Mucosa of descending colon (tissue), 3 donors: ENCODE measurements at regions not wholly inside any gene's neighbourhood (a gene's known extent, or its start where the extent isn't known, plus 50 kb on each side); places are given as distances from the start of the nearest gene placed in this dataset.

ENCODE experiments used
- ATAC-seq: fragments of 200-7000 bp; cut with Tn5 transposase; one replicate; pipeline ENCODE4 v1.9.1; 2020; ENCODE audit warnings: mild to moderate bottlenecking, moderate library complexity
- DNase-seq, 3 donors: peaks; one replicate each; pipeline ENCODE4 v3.0.0-alpha.2; 2020
- H3K36me3 ChIP-seq: fragments of 200-600 bp; one replicate; pipeline ENCODE4 v1.8.0; 2021; ENCODE audit warnings: low read depth, mild to moderate bottlenecking
- H3K4me1 ChIP-seq: fragments of 200-600 bp; one replicate; pipeline ENCODE4 v1.8.0; 2021; ENCODE audit warnings: low read depth, mild to moderate bottlenecking
- H3K4me3 ChIP-seq: fragments of 200-600 bp; one replicate; pipeline ENCODE4 v1.8.0; 2021; ENCODE audit warnings: mild to moderate bottlenecking
- H3K9me3 ChIP-seq: fragments of 200-600 bp; one replicate; pipeline ENCODE4 v1.8.0; 2021; ENCODE audit warnings: mild to moderate bottlenecking
- CTCF ChIP-seq: fragments of 200-600 bp; IDR thresholded peaks from one replicate; pipeline ENCODE4 v1.8.0; 2022; ENCODE audit warnings: antibody characterized with exemption, mild to moderate bottlenecking
- intact Hi-C, 2 donors: fragments of 100-400 bp; cut with DNase I in 1 of 2; cut with micrococcal nuclease in 1 of 2; formaldehyde crosslinking; loops; one replicate each; pipeline versions ENCODE4 v1.11.0 to v1.11.1; 2022; cut with DNase I, micrococcal nuclease
- donor health status: DM: no; HTN: no; CAD: no; lungs with moderate emphysema.
- donor health status: DM: no; HTN: no; CAD: no.
- donor health status: DM: no; HTN: yes; CAD: no.

GRCh38 chr1:232207073-232207866 is 422.7 kb downstream of the SIPA1L2 start:
- no peak for ATAC-seq
- Histone ChIP-seq H3K36me3 (no peaks in the 10 kb centered on the region), H3K4me1 (no peaks in the 10 kb centered on the region), H3K4me3 (no peak overlapping the region), H3K9me3 (no peaks in the 10 kb centered on the region)
- TF ChIP-seq CTCF = no peak
- intact Hi-C loops = no loop called here
- no peak for DNase-seq

- no peaks in the 10 kb centered on the region for H3K4me1 ChIP-seq
- TF ChIP-seq CTCF = no peak
- intact Hi-C loops = no loop called here
- H3K9me3 ChIP-seq = peaks cover 7% of the 10 kb centered on the region
- no peaks in the 10 kb centered on the region for H3K36me3 ChIP-seq
- no peak for ATAC-seq
- DNase-seq = no peak
- H3K4me3 ChIP-seq = no peak overlapping the region
Measured at GRCh38 chr1:232204269-232204668, 425.7 kb downstream of the SIPA1L2 start.

- ATAC-seq (no peak), DNase-seq (no peak)
- TF ChIP-seq CTCF = no peak
- Histone ChIP-seq H3K9me3 (peaks cover 7% of the 10 kb centered on the region), H3K36me3 (no peaks in the 10 kb centered on the region), H3K4me3 (no peak overlapping the region), H3K4me1 (no peaks in the 10 kb centered on the region)
- intact Hi-C loops = no loop called here
Measured at GRCh38 chr1:232201024-232201423, 428.9 kb downstream of the SIPA1L2 start.

- intact Hi-C loops = no loop called here
- DNase-seq (no peak), ATAC-seq (no peak)
Measured at GRCh38 chr1:232196042-232196441, 433.9 kb downstream of the SIPA1L2 start.

GRCh38 chr1:232194424-232194823 is 435.5 kb downstream of the SIPA1L2 start:
- TF ChIP-seq CTCF = no peak
- intact Hi-C loops = no loop called here
- no peak overlapping the region for H3K4me3 ChIP-seq
- H3K36me3 ChIP-seq = no peaks in the 10 kb centered on the region
- no peaks in the 10 kb centered on the region for H3K9me3 ChIP-seq
- no peaks in the 10 kb centered on the region for H3K4me1 ChIP-seq
- DNase-seq = no peak
- no peak for ATAC-seq

More at GRCh38 chr1:232196042-232196441, 433.9 kb downstream of the SIPA1L2 start:
- H3K4me3 ChIP-seq = no peak overlapping the region
- no peaks in the 10 kb centered on the region for H3K36me3 ChIP-seq
- peaks cover 2% of the 10 kb centered on the region for H3K9me3 ChIP-seq
- TF ChIP-seq CTCF = no peak
- no peaks in the 10 kb centered on the region for H3K4me1 ChIP-seq

GRCh38 chr1:232193451-232193783 is 436.5 kb downstream of the SIPA1L2 start:
- ATAC-seq (peak; percentile 65), DNase-seq (no peak)
- intact Hi-C loops = no loop called here
- no peak for TF ChIP-seq CTCF
- H3K9me3 ChIP-seq = no peaks in the 10 kb centered on the region
- H3K4me1 ChIP-seq = no peaks in the 10 kb centered on the region
- no peak overlapping the region for H3K4me3 ChIP-seq
- H3K36me3 ChIP-seq = no peaks in the 10 kb centered on the region
